Testis (tissue), 2 donors: ENCODE measurements at regions not wholly inside any gene's neighbourhood (a gene's known extent, or its start where the extent isn't known, plus 50 kb on each side); places are given as distances from the start of the nearest gene placed in this dataset.

ENCODE experiments used
- POLR2A ChIP-seq: fragments of 450-650 bp; IDR thresholded peaks from one replicate; pipeline ENCODE4 v1.6.1; 2017; ENCODE audit warnings: antibody characterized with exemption, mild to moderate bottlenecking, moderate library complexity
- TF ChIP-seq, protein P1 (sequence below), 3 experiments: fragments of 450-650 bp in 2 of 3; fragments of 200-600 bp in 1 of 3; sonication (generic) in 1 of 3; IDR thresholded peaks; one replicate each; pipeline ENCODE4 v1.5.1; 2016 to 2019; ENCODE audit warnings: antibody characterized with exemption in 3 of 3, mild to moderate bottlenecking in 2 of 3, moderate library complexity in 1 of 3

DNA sequence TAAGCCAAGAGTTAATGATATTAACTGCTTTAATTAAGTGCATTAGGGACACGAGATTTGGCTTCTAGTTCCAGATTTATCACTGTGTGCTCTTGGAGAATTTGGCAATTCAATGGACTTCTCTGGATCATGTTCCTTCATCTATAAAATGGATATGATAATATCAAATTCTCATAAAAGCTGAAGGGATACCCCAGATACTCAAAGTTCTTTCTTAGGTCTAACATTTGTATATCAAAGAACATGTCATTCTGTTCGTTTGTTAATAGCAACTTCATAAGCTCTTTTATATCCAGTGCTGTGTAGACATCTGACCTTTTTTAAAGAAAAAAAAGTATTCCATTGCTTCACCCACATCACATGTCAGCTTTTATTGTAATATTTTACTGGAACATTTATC, 54.6 kb upstream of the HDAC9 start:
- no peak for TF ChIP-seq POLR2A
- TF ChIP-seq, protein P1, sequence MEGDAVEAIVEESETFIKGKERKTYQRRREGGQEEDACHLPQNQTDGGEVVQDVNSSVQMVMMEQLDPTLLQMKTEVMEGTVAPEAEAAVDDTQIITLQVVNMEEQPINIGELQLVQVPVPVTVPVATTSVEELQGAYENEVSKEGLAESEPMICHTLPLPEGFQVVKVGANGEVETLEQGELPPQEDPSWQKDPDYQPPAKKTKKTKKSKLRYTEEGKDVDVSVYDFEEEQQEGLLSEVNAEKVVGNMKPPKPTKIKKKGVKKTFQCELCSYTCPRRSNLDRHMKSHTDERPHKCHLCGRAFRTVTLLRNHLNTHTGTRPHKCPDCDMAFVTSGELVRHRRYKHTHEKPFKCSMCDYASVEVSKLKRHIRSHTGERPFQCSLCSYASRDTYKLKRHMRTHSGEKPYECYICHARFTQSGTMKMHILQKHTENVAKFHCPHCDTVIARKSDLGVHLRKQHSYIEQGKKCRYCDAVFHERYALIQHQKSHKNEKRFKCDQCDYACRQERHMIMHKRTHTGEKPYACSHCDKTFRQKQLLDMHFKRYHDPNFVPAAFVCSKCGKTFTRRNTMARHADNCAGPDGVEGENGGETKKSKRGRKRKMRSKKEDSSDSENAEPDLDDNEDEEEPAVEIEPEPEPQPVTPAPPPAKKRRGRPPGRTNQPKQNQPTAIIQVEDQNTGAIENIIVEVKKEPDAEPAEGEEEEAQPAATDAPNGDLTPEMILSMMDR (IDR thresholded peaks at IDR 0.05), result no peak
